Colonic mucosa (tissue), 4 donors: ENCODE measurements at regions not wholly inside any gene's neighbourhood (a gene's known extent, or its start where the extent isn't known, plus 50 kb on each side); places are given as distances from the start of the nearest gene placed in this dataset.

Experiments used
- DNase-seq: peaks from one replicate; pipeline ENCODE4 v3.0.0-alpha.2; 2020
- H3K27ac ChIP-seq: fragments of 200-600 bp; one replicate; pipeline ENCODE4 v1.8.0; 2021
- H3K27me3 ChIP-seq: fragments of 200-600 bp; one replicate; pipeline ENCODE4 v1.8.0; 2021
- H3K36me3 ChIP-seq: fragments of 200-600 bp; one replicate; pipeline ENCODE4 v1.8.0; 2021
- H3K4me1 ChIP-seq: fragments of 200-600 bp; one replicate; pipeline ENCODE4 v1.8.0; 2021; ENCODE audit warnings: mild to moderate bottlenecking
- H3K4me3 ChIP-seq: fragments of 200-600 bp; one replicate; pipeline ENCODE4 v1.8.0; 2021
- H3K9ac ChIP-seq, 2 donors: one replicate each; pipeline ENCODE4 v1.7.0; 2013; ENCODE audit warnings: control low read depth in 2 of 2, low read depth in 2 of 2, low read length in 2 of 2
- H3K9me3 ChIP-seq: fragments of 200-600 bp; one replicate; pipeline ENCODE4 v1.8.0; 2021
- CTCF ChIP-seq: fragments of 200-600 bp; IDR thresholded peaks from one replicate; pipeline ENCODE4 v1.8.0; 2022; ENCODE audit warnings: antibody characterized with exemption, mild to moderate bottlenecking
- intact Hi-C: fragments of 100-400 bp; cut with DNase I; formaldehyde crosslinking; loops from one replicate; pipeline ENCODE4 v1.14.1; 2022
- donor health status: healthy.
- donor health status: DM: no; HTN: no; CAD: no.
- donor health status: DM: no; HTN: no; CAD: no.

GRCh38 chr17:34171245-34171818, 83.8 kb upstream of the CCL2 start:
- H3K4me1 ChIP-seq: no peaks in the 10 kb centered on the region
- intact Hi-C loops: no loop called here
- no peaks in the 10 kb centered on the region for H3K9me3 ChIP-seq
- no peak overlapping the region for H3K4me3 ChIP-seq
- H3K9ac ChIP-seq: no peak overlapping the region
- TF ChIP-seq CTCF: peak; percentile 95
- H3K36me3 ChIP-seq: no peaks in the 10 kb centered on the region
- no peak overlapping the region for H3K27ac ChIP-seq
- no peaks in the 10 kb centered on the region for H3K27me3 ChIP-seq
- DNase-seq: peak; percentile 61

- Histone ChIP-seq H3K4me3 (no peak overlapping the region), H3K4me1 (no peaks in the 10 kb centered on the region), H3K36me3 (no peaks in the 10 kb centered on the region), H3K9ac (no peak overlapping the region), H3K27ac (no peak overlapping the region), H3K9me3 (no peaks in the 10 kb centered on the region), H3K27me3 (no peaks in the 10 kb centered on the region)
- intact Hi-C loops: no loop called here
- TF ChIP-seq CTCF: no peak
- no peak for DNase-seq
These were observed 82.6 kb upstream of the CCL2 start for GRCh38 chr17:34172390-34172918.

- Histone ChIP-seq H3K9me3 (no peaks in the 10 kb centered on the region), H3K9ac (no peak overlapping the region), H3K27me3 (no peaks in the 10 kb centered on the region), H3K36me3 (no peaks in the 10 kb centered on the region), H3K4me3 (no peak overlapping the region), H3K27ac (no peak overlapping the region), H3K4me1 (no peaks in the 10 kb centered on the region)
- TF ChIP-seq CTCF: no peak
- intact Hi-C loops: no loop called here
- DNase-seq: no peak
These were observed 81.8 kb upstream of the CCL2 start for GRCh38 chr17:34173241-34173640.

GRCh38 chr17:34174496-34174895, 80.6 kb upstream of the CCL2 start:
- no peaks in the 10 kb centered on the region for H3K9me3 ChIP-seq
- H3K4me3 ChIP-seq: no peak overlapping the region
- H3K27me3 ChIP-seq: no peaks in the 10 kb centered on the region
- H3K9ac ChIP-seq: no peak overlapping the region
- TF ChIP-seq CTCF: no peak
- DNase-seq: no peak
- intact Hi-C loops: no loop called here
- no peak overlapping the region for H3K27ac ChIP-seq
- no peaks in the 10 kb centered on the region for H3K4me1 ChIP-seq
- no peaks in the 10 kb centered on the region for H3K36me3 ChIP-seq

GRCh38 chr17:34176440-34176839, 78.6 kb upstream of the CCL2 start:
- no peak for DNase-seq
- intact Hi-C loops: no loop called here
- no peaks in the 10 kb centered on the region for H3K36me3 ChIP-seq
- no peak overlapping the region for H3K27ac ChIP-seq
- no peaks in the 10 kb centered on the region for H3K9me3 ChIP-seq
- no peaks in the 10 kb centered on the region for H3K27me3 ChIP-seq
- TF ChIP-seq CTCF: no peak
- H3K4me3 ChIP-seq: no peak overlapping the region
- H3K4me1 ChIP-seq: no peaks in the 10 kb centered on the region
- no peak overlapping the region for H3K9ac ChIP-seq
